Kidney (tissue), 13 donors: ENCODE measurements at regions not wholly inside any gene's neighbourhood (a gene's known extent, or its start where the extent isn't known, plus 50 kb on each side); places are given as distances from the start of the nearest gene placed in this dataset.

Experiments used
- DNase-seq, 5 donors: peaks; one replicate each; pipeline ENCODE4 v3.0.0-alpha.2; 2013 to 2020
- FAIRE-seq: peaks from 2 replicates; lab custom pipeline; 2012; peaks lifted over from hg19 to GRCh38; lab: Jason Lieb, UNC
- H3K27ac ChIP-seq, 2 donors: one replicate each; pipeline ENCODE4 v1.7.0; 2013; ENCODE audit warnings: low read depth in 2 of 2, low read length in 2 of 2, inconsistent platforms in 1 of 2
- H3K27me3 ChIP-seq: one replicate; pipeline ENCODE4 v1.7.1; 2013; ENCODE audit warnings: low read length, inconsistent platforms; ENCODE audit not compliant: control insufficient read depth, insufficient read depth
- H3K36me3 ChIP-seq, 3 donors: one replicate each; pipeline versions ENCODE4 v1.7.0 to v1.7.1; 2013; ENCODE audit warnings: low read length in 3 of 3, control low read depth in 1 of 3, inconsistent platforms in 1 of 3; ENCODE audit not compliant: insufficient read depth in 3 of 3, control insufficient read depth in 2 of 3
- H3K4me1 ChIP-seq, 3 donors: one replicate each; pipeline versions ENCODE4 v1.7.0 to v1.7.1; 2013; ENCODE audit warnings: low read length in 3 of 3, inconsistent platforms in 1 of 3, low read depth in 1 of 3; ENCODE audit not compliant: control insufficient read depth in 2 of 3, insufficient read depth in 2 of 3
- H3K4me3 ChIP-seq, 3 donors: one replicate each; pipeline versions ENCODE4 v1.7.0 to v1.8.1; 2013; ENCODE audit warnings: low read length in 3 of 3, control low read depth in 1 of 3, inconsistent platforms in 1 of 3
- H3K9ac ChIP-seq, 3 donors: one replicate each; pipeline versions ENCODE4 v1.7.0 to v1.7.1; 2013; ENCODE audit warnings: low read length in 3 of 3, control low read depth in 1 of 3, inconsistent platforms in 1 of 3
- H3K9me3 ChIP-seq, 3 donors: one replicate each; pipeline versions ENCODE4 v1.7.0 to v1.7.1; 2013; ENCODE audit warnings: low read length in 3 of 3, control low read depth in 1 of 3, inconsistent platforms in 1 of 3; ENCODE audit not compliant: control insufficient read depth in 2 of 3, insufficient read depth in 1 of 3
- CTCF ChIP-seq: IDR thresholded peaks from 3 replicates; pipeline ENCODE4 v1.5.1; 2012; ENCODE audit warnings: mild to moderate bottlenecking, moderate library complexity, borderline replicate concordance; ENCODE audit not compliant: insufficient read depth; ENCODE audit errors: extremely low read depth
- intact Hi-C: fragments of 100-400 bp; cut with DNase I; formaldehyde crosslinking; loops from one replicate; pipeline ENCODE4 v1.11.1; 2022
- donor health status: control.
- donor health status: control.
- donor health status: control.
- donor health status: control.
- donor health status: control.
- donor health status: DM: yes; HTN: yes; CAD: no.
- donor health status: Normal renal cell carcinoma (clear cell type).

GRCh38 chr3:191624299-191624698, 163.3 kb downstream of the PYDC2 start:
- TF ChIP-seq CTCF: no peak
- Histone ChIP-seq H3K4me3 (no peak overlapping the region), H3K27me3 (no peaks in the 10 kb centered on the region), H3K27ac (no peak overlapping the region), H3K9ac (no peak overlapping the region), H3K36me3 (no peaks in the 10 kb centered on the region), H3K4me1 (no peaks in the 10 kb centered on the region), H3K9me3 (no peaks in the 10 kb centered on the region)
- intact Hi-C loops: no loop called here
- DNase-seq (no peak), FAIRE-seq (no peak)

GRCh38 chr3:191627064-191627463, 166.1 kb downstream of the PYDC2 start:
- no peaks in the 10 kb centered on the region for H3K4me1 ChIP-seq
- no peak overlapping the region for H3K27ac ChIP-seq
- intact Hi-C loops: no loop called here
- no peaks in the 10 kb centered on the region for H3K36me3 ChIP-seq
- TF ChIP-seq CTCF: no peak
- no peak for FAIRE-seq
- peak in 3 of 5 donors; percentile 15 to 47 (median 32) for DNase-seq
- no peaks in the 10 kb centered on the region for H3K27me3 ChIP-seq
- no peaks in the 10 kb centered on the region for H3K9me3 ChIP-seq
- no peak overlapping the region for H3K9ac ChIP-seq
- H3K4me3 ChIP-seq: no peak overlapping the region

- TF ChIP-seq CTCF: no peak
- Histone ChIP-seq H3K4me1 (no peaks in the 10 kb centered on the region), H3K36me3 (no peaks in the 10 kb centered on the region), H3K9ac (no peak overlapping the region), H3K27me3 (no peaks in the 10 kb centered on the region), H3K4me3 (no peak overlapping the region), H3K27ac (no peak overlapping the region), H3K9me3 (no peaks in the 10 kb centered on the region)
- FAIRE-seq: no peak
- no peak for DNase-seq
- intact Hi-C loops: no loop called here
Measured at GRCh38 chr3:191628571-191628970, 167.6 kb downstream of the PYDC2 start.

- FAIRE-seq (no peak), DNase-seq (no peak)
- no peak for TF ChIP-seq CTCF
- no peaks in the 10 kb centered on the region for H3K27me3 ChIP-seq
- no peaks in the 10 kb centered on the region for H3K4me1 ChIP-seq
- no peak overlapping the region for H3K4me3 ChIP-seq
- no peaks in the 10 kb centered on the region for H3K9me3 ChIP-seq
- no peaks in the 10 kb centered on the region for H3K36me3 ChIP-seq
- no peak overlapping the region for H3K27ac ChIP-seq
- intact Hi-C loops: no loop called here
- no peak overlapping the region for H3K9ac ChIP-seq
Measured at GRCh38 chr3:191631496-191631895, 170.5 kb downstream of the PYDC2 start.
